ENCODE measurements at regions not wholly inside any gene's neighbourhood (a gene's known extent, or its start where the extent isn't known, plus 50 kb on each side); places are given as distances from the start of the nearest gene placed in this dataset.
A peak's percentile ranks its signal among the peaks of the same experiment; 100 is the strongest.
"Not testable (repeated sequence)": the region's sequence is repeated elsewhere in the genome, so short reads cannot be mapped to it uniquely, and the experiment has no call there.

DNA sequence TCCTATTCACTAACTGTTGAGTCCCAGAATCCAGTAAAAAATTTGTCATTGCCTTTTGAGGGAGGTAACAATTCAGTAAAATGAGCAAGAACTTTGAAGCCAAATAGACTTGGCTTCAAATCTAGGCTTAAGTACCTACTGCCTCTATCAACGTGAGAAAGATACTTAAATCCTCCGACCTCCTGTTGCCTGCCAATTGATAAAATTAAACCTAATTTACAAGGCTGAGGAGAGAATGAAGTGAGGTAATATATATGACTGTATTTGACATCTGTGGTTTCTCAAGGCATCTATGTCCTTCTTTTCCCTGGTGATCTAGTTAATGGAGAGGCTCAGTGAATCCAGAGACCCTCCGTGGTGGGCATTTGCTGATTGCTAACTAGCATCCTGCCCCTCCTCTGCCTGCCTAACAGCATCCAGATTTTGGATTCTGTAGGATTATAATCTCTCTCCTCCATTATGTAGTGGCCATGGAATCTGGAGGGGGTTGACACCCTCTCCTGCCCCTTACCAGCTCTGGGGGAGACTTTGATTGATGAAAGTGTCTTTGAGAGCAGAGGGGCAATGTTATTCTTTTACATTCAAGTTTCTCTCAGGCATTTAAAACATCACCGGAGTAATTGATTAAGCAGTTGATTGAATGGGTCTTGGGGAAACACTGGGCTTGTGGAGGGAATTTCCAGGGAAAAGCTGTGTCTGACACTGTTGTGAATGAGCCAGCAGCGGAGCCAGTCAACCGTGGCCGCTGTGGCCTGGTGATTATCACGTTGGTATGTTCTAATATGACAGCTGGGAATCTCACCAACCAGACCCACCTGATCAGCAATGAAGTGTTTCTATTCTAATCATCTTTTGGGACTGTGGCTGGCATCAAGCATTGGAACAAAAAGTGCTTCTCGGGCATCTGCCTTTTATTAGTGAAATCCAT is 140.7 kb upstream of the FAM78B start:
- no peak for DNase-seq (ENCODE audit: low spot score)

DNA sequence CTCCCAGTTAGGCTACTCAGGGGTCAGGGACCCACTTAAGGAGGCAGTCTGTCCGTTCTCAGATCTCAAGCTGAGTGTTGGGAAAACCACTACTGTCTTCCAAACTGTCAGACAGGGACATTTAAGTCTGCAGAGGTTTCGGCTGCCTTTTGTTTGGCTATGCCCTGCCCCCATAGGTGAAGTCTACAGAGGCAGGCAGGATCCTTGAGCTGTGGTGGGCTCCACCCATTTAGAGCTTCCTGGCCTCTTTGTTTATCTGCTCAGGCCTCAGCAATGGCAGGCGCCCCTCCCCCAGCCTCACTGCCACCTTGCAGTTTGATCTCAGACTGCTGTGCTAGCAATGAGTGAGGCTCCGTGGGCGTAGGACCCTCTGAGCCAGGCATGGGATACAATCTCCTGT is 149.5 kb upstream of the FAM78B start:
- DNase-seq (ENCODE audit: low spot score): not testable (repeated sequence)

DNA sequence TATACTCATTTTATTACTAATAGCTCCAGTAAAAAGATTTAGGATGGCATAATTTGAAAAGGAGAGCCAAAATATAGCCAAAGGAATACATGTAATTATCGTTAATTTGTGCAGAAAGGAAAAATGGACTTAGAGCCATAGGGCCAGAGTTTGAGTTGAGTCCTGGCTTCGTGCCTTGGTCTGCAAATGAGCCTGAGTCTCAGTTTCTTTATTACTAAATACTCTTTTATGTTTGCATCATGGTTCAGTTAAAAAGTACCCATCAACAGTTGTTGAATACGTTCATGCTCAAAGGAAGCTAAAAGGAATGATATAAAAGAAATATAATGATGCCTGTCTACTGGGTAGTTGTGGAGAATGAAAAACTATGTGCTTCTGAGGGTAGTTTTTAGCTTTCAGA is 155.7 kb upstream of the FAM78B start:
- no peak for DNase-seq (ENCODE audit: low spot score)

DNA sequence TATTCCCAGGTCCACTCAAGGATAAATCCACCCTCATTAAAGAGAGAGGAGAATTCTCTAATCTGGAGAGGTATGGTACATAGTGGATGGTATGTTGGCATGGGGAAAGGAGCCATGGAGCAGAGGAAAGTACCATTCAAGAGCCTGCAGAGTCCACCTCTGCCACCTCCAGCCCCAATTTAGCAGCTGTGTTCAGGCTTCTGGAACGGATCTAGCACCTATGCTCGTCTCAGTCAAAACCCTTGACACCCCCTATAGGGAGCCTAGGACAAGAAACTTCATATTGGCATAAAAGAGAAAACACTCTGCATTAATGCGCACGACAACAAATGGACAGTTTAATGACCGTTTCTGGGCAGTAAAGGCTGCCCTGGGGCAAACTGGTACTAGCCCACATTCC is 161.1 kb upstream of the FAM78B start:
- DNase-seq (ENCODE audit: low spot score): no peak

DNA sequence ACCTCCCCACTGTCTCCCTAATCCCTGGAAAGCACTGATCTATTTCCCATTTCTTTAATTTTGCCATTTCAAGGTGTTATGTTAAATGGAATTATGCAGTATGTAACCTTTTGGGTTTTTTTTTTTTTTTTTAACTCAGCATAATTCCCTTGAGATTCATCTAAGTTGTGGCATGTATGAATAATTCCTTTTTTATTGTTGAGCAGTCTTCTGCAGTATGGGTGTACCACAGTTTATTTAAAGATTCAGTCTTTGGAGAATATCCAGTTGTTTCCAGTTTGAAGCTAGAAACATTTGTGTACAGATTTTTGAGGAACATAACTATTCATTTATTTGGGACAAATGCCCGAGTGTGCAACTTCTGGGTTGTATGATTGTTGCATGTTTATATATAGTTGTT is 162.2 kb upstream of the FAM78B start:
- DNase-seq (ENCODE audit: low spot score): no peak

DNA sequence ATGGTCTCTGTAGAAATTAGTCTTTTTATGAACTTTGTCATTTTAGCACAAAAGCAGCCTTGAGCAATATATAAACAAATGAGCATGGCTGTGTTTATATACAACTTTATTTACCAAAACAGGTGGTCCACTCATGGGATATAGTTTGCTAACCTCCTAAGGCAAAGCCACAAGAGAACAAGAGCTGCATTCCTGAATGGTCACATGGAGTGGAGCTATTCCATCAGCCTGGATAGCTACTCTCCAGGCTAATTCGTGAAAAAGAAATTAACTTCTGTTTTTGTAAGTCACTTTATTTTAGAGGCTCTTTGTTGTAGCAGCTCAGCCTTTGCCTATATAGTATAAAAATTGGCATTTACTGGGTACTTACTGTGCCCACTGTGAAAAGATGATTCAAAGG is 163.3 kb upstream of the FAM78B start:
- no peak for DNase-seq (ENCODE audit: low spot score)

DNA sequence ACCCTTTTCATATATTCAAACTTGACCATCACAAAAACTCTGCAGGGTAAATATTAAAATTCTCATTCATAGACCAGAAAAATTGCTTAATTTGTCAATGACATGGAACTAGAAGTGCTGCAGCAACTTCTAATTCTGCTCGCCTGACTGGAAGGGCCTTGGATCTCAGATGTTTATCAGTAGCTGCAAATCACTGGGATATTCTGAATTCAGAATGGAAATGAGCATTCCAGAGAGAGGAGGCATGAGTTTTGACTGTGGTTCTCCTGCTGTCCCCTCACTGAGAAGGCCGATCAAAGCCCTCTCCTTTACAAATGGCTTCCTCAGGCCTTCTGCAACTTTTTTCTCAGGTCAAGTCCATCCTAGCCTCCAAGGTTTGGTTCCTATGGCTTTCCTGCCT is 171.3 kb upstream of the FAM78B start:
- DNase-seq (ENCODE audit: low spot score): no peak

DNA sequence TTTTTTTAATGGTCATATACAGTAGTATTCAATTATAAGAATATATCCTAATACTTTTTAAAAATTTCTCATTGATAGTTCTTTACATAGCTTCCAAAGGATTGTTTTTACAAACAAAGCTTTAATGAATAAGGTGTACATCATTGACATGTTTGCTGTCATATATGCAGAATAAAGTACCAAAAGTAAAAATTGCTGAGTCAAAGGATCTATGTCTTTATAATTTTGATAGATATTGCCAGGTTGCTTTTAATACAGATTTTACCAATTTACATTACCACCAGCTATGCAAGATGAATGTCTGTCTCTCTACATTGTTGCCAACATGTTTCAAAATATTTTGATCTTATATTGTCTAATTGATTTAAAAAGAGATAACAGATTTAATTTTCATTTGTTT is 173.9 kb upstream of the FAM78B start:
- DNase-seq (ENCODE audit: low spot score): no peak

DNA sequence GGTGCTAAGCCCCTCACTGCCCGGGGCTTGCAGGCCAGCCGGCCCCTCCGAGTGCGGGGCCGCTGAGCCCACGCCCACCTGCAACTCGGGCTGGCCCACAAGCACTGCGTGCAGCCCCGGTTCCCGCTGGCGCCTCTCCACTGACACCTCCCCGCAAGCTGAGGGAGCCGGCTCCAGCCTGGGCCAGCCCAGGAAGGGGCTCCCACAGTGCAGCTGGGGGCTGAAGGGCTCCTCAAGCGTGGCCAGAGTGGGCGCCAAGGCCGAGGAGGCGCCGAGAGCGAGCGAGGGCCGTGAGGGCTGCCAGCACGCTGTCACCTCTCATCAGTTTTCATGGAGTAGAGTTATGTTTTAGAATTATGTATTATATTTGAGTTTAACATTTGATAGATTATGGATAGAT is 176.5 kb upstream of the FAM78B start:
- DNase-seq (ENCODE audit: low spot score): no peak

DNA sequence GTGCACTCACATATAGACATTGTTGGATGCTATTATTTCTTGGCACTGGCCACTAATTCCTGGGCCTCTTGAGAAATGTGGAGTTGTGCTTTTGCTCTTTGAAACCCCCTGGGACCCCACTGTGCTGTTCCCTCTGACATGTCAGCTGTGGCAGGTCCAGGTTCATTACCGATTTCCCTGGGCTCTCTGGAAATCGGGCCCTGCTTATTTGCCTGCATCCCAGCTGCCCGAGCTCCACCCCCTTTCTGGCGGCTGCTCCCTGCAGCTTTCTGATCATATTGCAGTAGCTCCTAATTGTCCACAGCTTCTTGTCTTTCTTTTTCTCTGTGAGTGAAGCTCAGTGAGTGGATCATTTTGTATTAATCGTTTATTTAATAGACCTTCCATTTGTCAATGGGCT is 183.7 kb upstream of the FAM78B start:
- no peak for DNase-seq (ENCODE audit: low spot score)

DNA sequence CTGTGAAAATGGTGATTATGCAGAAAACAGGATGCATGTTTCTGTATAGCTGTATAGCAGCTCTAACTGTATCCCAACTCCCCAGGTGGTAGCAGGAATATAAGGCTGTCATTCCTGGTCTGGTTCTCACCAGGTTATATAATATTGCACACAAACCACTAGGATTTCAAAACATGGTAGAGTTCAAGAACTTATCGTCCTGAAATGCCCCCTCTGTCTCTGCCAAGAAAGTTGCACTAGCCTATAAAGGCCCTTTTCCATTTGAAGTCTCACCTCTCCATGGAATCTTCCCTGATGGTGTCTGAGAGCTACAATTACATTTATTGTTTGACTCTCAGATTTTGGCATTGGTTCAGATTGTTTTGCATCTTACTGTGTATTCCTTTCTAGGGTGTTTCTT is 184.9 kb upstream of the FAM78B start:
- no peak for DNase-seq (ENCODE audit: low spot score)

DNA sequence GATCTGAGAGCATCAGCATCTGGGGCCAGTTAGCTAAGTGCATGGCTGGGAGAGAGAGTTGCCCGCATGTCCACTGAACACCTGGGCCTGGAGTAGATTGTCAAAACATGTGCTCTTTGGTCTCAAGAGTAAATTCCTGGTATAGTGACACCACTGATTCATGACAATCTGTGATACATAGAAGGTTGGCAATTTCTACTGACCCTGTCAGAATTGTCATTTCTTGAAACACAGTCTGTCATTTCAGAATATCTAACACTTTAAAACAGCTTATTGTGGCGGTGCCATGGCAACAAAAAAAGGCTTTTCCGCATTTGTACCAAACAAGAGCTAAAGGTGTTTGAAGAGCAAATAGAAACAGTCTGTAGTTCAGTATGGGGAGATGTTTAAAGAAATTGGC is 186.4 kb upstream of the FAM78B start:
- no peak for DNase-seq (ENCODE audit: low spot score)

DNA sequence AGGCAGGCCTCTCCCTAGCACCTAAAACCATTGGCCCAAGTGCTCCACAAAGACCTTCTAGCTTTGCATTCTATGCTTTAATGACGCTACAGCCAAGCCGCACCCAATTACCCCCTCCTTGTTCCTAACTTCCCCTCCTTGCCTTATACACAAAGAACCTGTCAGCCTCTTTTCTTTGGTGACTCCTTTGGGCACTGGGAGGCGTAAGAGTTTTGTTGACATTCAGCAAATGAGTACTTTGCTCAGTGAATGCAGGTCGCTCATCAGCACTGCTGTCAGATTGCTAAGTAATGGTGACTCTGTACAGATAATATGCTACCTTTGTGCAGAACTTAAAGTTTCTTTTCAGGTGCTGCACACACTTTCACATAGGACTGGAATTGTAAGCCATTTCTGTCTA is 187.6 kb upstream of the FAM78B start:
- no peak for DNase-seq (ENCODE audit: low spot score)

DNA sequence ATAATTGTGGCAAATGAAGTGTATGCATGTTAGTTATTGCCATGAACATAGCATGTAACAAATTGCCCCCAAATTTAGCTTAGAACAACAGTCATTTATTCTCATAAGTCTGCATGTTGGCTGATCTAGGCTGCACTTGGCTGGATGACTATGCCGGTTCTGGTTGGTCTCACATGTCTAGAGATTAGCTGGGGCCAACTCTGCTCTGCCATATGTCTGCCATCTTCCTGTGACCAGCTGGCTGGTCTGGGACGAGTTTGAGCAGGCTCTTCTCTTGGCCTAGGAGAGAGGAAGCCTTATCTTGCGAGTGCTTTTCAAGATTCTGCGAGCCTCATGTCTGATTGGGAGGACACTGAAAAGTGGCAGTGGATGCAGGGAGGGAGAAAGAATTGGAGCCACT is 198.3 kb upstream of the FAM78B start:
- DNase-seq (ENCODE audit: low spot score): no peak

DNA sequence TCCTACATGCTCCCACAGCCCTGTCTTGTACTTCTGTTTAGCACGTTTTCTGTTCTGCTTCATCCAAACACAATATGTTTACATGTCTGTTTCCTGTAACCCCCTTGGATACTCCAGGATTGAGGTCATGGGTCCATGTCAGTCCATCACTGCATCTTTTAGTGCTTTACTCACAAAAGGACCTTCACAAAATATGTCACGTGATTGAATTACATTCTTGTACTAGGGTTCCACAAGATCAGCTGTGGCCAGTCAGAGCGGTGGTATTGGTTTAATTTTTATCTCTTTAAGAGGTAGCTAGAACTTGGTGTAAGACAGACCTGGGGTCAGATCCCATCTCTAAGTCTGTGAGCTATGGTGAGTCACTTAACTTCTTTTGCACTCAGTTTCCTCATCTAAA is 201.2 kb upstream of the FAM78B start:
- DNase-seq (ENCODE audit: low spot score): no peak

DNA sequence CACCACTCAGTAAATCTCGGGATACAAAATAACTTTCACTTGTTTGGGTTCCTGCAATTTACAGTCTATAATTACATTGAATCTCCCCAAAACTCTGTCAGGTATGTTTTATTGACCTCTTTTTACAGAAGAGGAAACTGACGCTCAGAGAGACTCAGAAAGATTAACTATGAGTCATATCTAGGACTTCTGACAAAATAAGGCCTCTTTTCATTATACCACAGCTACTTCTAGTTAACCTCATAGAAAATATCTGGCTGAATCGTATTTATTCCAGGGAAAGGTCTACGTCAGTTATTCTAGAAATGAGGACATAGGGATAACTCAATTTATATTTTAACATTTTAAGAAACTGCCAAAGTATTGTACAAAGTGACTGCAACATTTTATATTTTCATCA is 211.1 kb upstream of the FAM78B start:
- DNase-seq (ENCODE audit: low spot score): no peak

DNA sequence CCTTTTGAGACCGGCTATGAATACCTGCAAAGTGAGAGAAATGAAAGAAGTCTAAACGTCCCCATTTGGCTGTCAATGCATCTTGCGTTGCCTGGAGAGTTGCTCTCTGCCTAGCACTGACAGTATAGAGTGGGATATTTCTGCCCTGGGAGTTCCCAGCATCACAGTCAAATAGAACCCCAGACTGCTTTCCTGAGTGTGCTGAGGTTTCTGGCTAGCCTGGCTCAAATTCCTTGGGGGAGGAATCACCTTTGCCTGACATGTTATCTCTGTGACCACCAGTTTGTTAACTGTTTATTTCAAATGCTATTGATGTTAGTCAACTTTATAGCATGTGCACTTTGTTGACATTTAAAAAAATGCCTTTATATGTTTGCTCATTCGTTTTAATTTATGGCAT is 212.0 kb upstream of the FAM78B start:
- DNase-seq (ENCODE audit: low spot score): no peak

DNA sequence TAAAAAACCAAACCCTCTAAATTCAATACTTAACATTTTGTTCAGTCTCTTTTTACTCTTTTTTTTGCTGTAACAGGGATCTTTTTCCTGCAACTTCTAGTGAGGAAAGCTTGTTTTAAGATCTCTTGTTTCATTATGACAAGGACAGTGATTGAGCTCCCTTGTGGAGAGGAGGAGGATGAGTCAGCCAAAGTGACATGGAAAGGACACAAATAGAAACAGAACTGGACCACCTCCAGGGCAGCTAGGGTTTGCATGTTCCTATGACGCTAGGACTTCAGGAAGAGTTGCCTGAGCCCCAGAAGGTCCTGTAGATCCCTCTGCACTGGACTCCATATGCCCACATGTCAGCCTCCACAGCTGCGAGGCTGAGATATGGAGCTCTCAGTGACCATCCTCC is 212.6 kb upstream of the FAM78B start:
- peak; percentile 6 for DNase-seq (ENCODE audit: low spot score)

DNA sequence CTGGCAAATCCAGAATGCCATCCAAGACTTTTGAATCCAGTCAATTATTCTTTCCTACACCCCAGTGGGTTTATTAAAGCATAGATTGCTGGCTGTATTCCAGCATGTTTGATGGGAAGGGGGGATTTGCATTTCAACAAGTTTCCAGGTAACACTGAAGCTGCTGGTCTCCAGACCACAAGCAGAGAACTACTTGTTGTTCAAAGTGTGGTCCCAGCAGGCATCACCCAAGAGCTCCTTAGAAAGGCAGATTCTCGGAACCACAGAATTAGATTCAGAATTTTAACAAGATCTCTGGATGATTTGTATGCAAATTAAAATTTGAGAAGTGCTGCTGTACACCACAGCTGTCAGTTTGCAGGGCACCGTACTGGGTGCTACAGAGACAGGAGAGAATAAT is 216.3 kb upstream of the FAM78B start:
- DNase-seq (ENCODE audit: low spot score): no peak

DNA sequence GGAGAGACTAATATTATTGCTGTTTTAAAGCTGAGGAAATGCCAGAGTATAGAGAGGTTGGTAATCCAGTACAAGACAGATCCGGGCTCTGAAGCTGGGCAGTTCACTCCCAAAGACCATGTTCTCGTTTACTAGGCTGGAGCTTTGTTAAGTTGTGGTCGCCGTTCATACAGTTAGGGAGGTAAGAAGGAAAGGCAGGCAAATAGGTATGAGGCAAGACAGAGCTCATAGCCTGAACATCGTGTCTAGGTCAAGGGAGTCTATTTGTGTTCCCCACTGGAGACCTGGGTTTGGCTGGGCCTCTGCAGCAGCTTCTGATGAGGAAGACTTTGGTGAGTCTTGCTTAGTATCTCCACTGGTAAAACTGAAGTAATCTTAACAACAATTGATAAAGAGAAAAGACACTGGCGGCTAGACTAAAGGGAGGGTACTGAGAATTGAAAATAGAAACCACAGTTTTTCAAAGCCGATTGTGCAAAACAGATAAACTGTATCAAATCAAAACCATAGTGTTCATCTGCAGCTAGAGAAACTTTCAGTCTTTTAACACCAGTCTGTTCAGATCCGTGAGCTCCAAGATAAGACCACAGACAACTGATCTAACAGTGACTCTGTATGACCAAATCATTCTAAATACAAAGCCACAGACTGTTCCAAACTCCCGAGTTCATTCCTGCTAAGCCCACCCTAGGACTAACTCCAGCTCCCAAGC is 217.0 kb upstream of the FAM78B start:
- DNase-seq (ENCODE audit: low spot score): no peak

DNA sequence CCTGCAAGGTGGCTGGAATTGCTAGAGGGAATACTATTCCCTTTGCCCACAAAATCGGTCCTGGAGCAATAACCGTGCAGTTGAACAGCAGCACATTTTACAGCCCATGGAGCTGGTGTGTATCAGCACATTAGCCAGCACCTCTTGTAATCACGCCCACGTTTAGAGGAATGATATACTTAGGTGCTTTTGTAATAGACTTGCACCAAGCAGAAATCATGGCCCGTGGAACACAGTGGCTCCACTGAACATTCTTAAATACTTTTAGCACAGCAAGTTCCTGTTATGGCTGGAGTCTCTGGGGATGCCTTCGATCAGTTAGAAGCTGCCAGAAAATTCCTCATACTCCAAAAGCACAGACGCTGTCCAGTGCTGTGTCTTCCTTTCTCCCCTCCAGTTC is 218.1 kb upstream of the FAM78B start:
- no peak for DNase-seq (ENCODE audit: low spot score)

DNA sequence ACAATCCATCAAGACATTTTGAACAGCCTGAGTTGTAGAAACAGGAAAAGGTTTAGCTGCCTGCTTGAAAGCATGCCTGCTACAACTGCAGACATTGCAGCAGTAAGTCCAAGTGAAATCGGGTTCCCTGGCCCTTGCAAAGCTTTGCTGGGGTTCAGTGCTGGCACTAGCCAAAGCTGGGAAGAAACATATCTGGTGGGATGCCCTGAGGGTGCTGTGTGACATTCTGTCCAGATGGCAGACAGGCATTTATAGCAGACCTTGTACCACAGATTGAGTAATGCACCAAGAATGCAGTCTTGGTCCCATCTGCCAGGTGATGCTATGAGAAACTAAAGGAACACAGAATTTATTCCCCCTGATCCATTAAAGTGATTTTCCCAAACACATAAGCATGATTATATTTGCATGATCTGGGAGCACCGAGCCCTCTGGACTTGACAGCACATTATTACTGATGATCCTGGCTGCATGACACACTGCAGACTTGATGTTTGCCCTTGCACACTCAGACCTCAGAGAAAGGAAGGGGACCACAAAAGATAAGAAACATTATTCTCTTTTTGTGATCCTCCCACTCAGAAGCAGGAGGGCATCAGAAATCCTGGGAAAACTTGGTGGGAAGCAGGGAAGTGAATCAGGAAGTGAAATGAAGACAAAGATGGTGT is 223.7 kb upstream of the FAM78B start:
- no peak for DNase-seq (ENCODE audit: low spot score)
